Kidney (tissue), 13 donors: ENCODE measurements at regions not wholly inside any gene's neighbourhood (a gene's known extent, or its start where the extent isn't known, plus 50 kb on each side); places are given as distances from the start of the nearest gene placed in this dataset.

Experiments
- DNase-seq, 5 donors: peaks; one replicate each; pipeline ENCODE4 v3.0.0-alpha.2; 2013 to 2020
- FAIRE-seq: peaks from 2 replicates; lab custom pipeline; 2012; peaks lifted over from hg19 to GRCh38; lab: Jason Lieb, UNC
- H3K27ac ChIP-seq, 2 donors: one replicate each; pipeline ENCODE4 v1.7.0; 2013; ENCODE audit warnings: low read depth in 2 of 2, low read length in 2 of 2, inconsistent platforms in 1 of 2
- H3K27me3 ChIP-seq: one replicate; pipeline ENCODE4 v1.7.1; 2013; ENCODE audit warnings: low read length, inconsistent platforms; ENCODE audit not compliant: control insufficient read depth, insufficient read depth
- H3K36me3 ChIP-seq, 3 donors: one replicate each; pipeline versions ENCODE4 v1.7.0 to v1.7.1; 2013; ENCODE audit warnings: low read length in 3 of 3, control low read depth in 1 of 3, inconsistent platforms in 1 of 3; ENCODE audit not compliant: insufficient read depth in 3 of 3, control insufficient read depth in 2 of 3
- H3K4me1 ChIP-seq, 3 donors: one replicate each; pipeline versions ENCODE4 v1.7.0 to v1.7.1; 2013; ENCODE audit warnings: low read length in 3 of 3, inconsistent platforms in 1 of 3, low read depth in 1 of 3; ENCODE audit not compliant: control insufficient read depth in 2 of 3, insufficient read depth in 2 of 3
- H3K4me3 ChIP-seq, 3 donors: one replicate each; pipeline versions ENCODE4 v1.7.0 to v1.8.1; 2013; ENCODE audit warnings: low read length in 3 of 3, control low read depth in 1 of 3, inconsistent platforms in 1 of 3
- H3K9ac ChIP-seq, 3 donors: one replicate each; pipeline versions ENCODE4 v1.7.0 to v1.7.1; 2013; ENCODE audit warnings: low read length in 3 of 3, control low read depth in 1 of 3, inconsistent platforms in 1 of 3
- H3K9me3 ChIP-seq, 3 donors: one replicate each; pipeline versions ENCODE4 v1.7.0 to v1.7.1; 2013; ENCODE audit warnings: low read length in 3 of 3, control low read depth in 1 of 3, inconsistent platforms in 1 of 3; ENCODE audit not compliant: control insufficient read depth in 2 of 3, insufficient read depth in 1 of 3
- CTCF ChIP-seq: IDR thresholded peaks from 3 replicates; pipeline ENCODE4 v1.5.1; 2012; ENCODE audit warnings: mild to moderate bottlenecking, moderate library complexity, borderline replicate concordance; ENCODE audit not compliant: insufficient read depth; ENCODE audit errors: extremely low read depth
- intact Hi-C: fragments of 100-400 bp; cut with DNase I; formaldehyde crosslinking; loops from one replicate; pipeline ENCODE4 v1.11.1; 2022
- donor health status: control.
- donor health status: control.
- donor health status: control.
- donor health status: control.
- donor health status: control.
- donor health status: DM: yes; HTN: yes; CAD: no.
- donor health status: Normal renal cell carcinoma (clear cell type).

DNA sequence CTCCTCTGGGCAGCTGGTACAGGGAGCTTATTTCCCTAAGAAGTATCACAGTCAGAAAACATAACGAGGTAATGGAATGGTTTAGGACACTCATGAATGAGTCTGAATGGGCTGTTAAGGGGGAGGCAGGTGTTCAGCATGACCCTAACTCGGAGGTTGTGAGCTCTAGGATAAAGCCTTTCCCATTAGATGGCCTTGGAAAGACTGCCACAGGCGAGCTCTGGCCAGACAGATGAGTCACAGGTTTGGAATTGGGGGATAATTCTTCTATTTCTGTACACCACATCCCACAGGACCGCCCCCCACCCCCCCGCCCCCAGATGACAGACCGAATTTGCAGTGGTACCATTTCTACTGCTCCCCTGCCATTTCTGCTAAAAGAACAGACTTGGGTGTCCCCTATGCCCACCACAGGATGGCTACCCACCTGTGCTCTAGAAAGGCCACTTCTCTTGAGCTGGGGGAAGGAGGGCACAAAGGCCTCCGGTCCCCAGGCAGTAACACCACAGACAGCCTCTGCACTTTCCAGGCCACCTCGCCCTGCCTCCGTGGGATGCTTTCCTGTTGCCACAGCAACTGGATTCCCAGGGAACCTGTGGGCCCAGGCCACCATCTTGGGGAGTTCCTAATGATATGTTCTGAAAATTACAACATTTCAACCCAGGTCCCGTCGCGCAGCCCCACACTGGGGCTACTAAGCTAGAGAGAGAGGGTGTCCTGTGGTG, 76.7 kb downstream of the TRIM29 start:
- intact Hi-C loops, result no loop called here
- Histone ChIP-seq H3K36me3 (no peaks in the 10 kb centered on the region), H3K9ac (peak overlapping the region in 1 of 3 donors; percentile 12), H3K27me3 (no peaks in the 10 kb centered on the region), H3K27ac (no peak overlapping the region), H3K9me3 (no peaks in the 10 kb centered on the region), H3K4me1 (no peaks in the 10 kb centered on the region), H3K4me3 (no peak overlapping the region)
- no peak for DNase-seq
- no peak for FAIRE-seq
- no peak for TF ChIP-seq CTCF

DNA sequence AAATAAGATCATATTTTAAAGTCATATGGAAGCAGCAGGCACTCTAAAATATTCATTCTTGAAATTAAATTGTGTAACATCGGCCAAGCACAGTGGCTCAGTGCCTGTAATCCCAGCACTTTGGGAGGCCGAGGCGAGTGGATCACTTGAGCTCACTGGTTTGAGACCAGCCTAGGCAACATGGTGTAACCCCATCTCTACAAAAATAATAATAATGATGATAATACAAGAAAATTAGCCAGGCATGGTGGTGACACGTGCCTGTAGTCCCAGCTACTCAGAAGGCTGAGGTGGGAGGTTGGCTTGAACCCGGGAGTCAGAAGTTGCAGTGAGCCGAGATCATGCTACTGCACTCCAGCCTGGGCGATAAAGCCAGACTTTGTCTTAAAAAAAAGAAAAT, 77.4 kb downstream of the TRIM29 start:
- H3K27ac ChIP-seq, result no peak overlapping the region
- DNase-seq (no peak), FAIRE-seq (no peak)
- no peaks in the 10 kb centered on the region for H3K27me3 ChIP-seq
- no peak for TF ChIP-seq CTCF
- H3K36me3 ChIP-seq, result no peaks in the 10 kb centered on the region
- H3K4me1 ChIP-seq, result no peaks in the 10 kb centered on the region
- no peaks in the 10 kb centered on the region for H3K9me3 ChIP-seq
- no peak overlapping the region for H3K4me3 ChIP-seq
- intact Hi-C loops, result no loop called here
- H3K9ac ChIP-seq, result peak overlapping the region in 1 of 3 donors; percentile 12

DNA sequence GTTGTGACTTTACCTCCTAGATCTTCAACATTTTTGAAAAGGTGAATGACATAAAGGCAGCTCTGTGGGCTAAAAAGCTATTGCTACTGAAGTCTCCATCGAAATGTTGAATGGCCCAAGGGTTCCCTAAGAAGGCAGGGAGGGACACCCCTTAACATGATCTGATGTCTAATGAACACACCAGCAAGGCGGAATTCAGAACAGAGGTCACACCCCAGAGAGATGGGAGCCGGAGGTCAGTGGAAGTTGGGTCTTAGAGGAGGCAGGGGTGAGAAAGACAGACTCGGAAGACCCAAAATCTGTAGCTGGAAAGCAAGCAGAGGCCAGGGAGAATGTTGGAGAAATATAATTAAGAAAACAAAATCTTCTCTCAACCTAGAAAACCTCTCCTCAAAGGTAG, 79.0 kb downstream of the TRIM29 start:
- Histone ChIP-seq H3K36me3 (no peaks in the 10 kb centered on the region), H3K27me3 (no peaks in the 10 kb centered on the region), H3K9ac (no peak overlapping the region), H3K27ac (no peak overlapping the region), H3K4me3 (no peak overlapping the region), H3K4me1 (no peaks in the 10 kb centered on the region), H3K9me3 (no peaks in the 10 kb centered on the region)
- intact Hi-C loops, result no loop called here
- no peak for TF ChIP-seq CTCF
- DNase-seq (no peak), FAIRE-seq (no peak)
